ENCODE measurements at regions not wholly inside any gene's neighbourhood (a gene's known extent, or its start where the extent isn't known, plus 50 kb on each side); places are given as distances from the start of the nearest gene placed in this dataset.

GRCh38 chr4:180962268-180962667 lies 1280.9 kb upstream of the TENM3 start:
- no peak for DNase-seq (ENCODE audit: low read depth)
- TF ChIP-seq, protein P1, sequence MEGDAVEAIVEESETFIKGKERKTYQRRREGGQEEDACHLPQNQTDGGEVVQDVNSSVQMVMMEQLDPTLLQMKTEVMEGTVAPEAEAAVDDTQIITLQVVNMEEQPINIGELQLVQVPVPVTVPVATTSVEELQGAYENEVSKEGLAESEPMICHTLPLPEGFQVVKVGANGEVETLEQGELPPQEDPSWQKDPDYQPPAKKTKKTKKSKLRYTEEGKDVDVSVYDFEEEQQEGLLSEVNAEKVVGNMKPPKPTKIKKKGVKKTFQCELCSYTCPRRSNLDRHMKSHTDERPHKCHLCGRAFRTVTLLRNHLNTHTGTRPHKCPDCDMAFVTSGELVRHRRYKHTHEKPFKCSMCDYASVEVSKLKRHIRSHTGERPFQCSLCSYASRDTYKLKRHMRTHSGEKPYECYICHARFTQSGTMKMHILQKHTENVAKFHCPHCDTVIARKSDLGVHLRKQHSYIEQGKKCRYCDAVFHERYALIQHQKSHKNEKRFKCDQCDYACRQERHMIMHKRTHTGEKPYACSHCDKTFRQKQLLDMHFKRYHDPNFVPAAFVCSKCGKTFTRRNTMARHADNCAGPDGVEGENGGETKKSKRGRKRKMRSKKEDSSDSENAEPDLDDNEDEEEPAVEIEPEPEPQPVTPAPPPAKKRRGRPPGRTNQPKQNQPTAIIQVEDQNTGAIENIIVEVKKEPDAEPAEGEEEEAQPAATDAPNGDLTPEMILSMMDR (IDR thresholded peaks at IDR 0.05; ENCODE audit: insufficient read depth, low read depth, low read length), result no peak
- H3K4me3 ChIP-seq (ENCODE audit: low read depth, low read length), result no peak overlapping the region

GRCh38 chr4:180966312-180966711 lies 1276.9 kb upstream of the TENM3 start:
- DNase-seq (ENCODE audit: low read depth), result no peak
- H3K4me3 ChIP-seq (ENCODE audit: low read depth, low read length), result no peak overlapping the region
- TF ChIP-seq, protein P1 (IDR thresholded peaks at IDR 0.05; ENCODE audit: insufficient read depth, low read depth, low read length), result no peak

DNA sequence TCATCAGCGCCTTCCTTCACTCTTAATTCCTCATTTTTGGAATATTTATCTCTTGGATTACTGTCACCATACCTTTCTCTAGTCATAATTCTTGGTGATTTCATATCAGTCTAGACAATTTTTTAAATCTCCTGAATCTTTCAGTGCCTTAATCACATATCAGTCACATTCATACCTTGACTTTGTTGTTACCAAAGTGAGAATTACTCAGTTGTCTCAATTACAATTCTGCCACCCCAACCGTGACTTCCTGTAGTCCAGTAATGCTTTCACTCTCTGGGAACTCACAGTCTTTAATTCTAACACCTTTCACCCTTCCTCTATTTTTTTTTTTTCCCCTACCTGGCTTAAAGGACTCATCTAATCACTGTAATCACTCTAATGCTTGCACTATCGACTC lies 1275.3 kb upstream of the TENM3 start:
- TF ChIP-seq, protein P1 (IDR thresholded peaks at IDR 0.05; ENCODE audit: insufficient read depth, low read depth, low read length), result no peak
- H3K4me3 ChIP-seq (ENCODE audit: low read depth, low read length), result no peak overlapping the region
- DNase-seq (ENCODE audit: low read depth), result no peak

DNA sequence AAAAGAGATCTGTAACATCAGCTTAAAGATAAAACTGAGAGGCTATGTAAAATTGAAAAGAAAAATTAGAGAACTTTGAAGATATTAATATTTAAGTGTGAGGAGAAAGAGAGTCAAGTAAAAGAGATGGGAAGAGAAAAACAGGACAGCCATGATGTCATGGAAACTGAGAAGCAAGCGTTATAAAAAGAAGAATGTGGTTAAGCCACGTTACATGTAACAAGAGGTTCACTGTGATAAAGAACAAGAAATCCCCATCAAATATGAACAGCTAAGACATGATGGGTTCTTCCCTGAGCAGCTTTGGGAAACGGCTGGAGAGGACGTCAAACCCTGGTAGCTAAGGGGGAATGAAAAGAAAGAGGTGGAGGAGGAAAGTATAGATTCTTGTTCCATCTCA lies 1269.3 kb upstream of the TENM3 start:
- H3K4me3 ChIP-seq (ENCODE audit: low read depth, low read length), result no peak overlapping the region
- TF ChIP-seq, protein P1 (IDR thresholded peaks at IDR 0.05; ENCODE audit: insufficient read depth, low read depth, low read length), result no peak
- no peak for DNase-seq (ENCODE audit: low read depth)

- no peak overlapping the region for H3K4me3 ChIP-seq (ENCODE audit: low read depth, low read length)
- TF ChIP-seq, protein P1 (IDR thresholded peaks at IDR 0.05; ENCODE audit: insufficient read depth, low read depth, low read length), result no peak
- DNase-seq (ENCODE audit: low read depth), result no peak
Observed at GRCh38 chr4:180990931-180991330, 1252.3 kb upstream of the TENM3 start.

DNA sequence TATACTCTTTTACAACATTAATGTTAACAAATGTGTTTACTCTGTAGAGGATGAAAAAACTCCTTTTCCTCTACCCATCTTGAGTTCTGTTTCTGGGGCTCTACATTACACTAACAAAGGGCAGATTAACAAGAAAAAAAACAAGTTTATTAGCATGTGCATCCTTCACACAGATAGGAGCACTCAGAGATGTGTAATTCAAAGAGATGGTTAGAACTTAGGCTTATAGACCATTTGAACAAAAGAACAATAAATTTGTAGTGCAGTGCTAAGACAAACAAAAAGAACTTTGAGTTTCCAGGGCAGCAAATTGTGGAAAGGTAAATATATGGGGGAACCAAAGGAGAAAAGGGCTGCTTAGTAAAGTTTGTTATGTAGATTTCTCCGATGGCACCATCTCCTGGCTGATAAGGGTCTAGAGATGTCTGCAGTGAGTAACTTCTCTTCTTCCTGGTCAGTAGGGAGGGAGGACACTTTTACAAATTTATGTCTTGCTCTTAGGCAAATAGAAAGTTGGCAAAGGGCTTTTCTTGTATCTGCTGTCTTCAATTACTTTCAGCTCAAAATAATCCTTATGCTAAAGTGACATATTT lies 1249.9 kb upstream of the TENM3 start:
- TF ChIP-seq, protein P1 (IDR thresholded peaks at IDR 0.05; ENCODE audit: insufficient read depth, low read depth, low read length), result no peak
- no peak overlapping the region for H3K4me3 ChIP-seq (ENCODE audit: low read depth, low read length)
- no peak for DNase-seq (ENCODE audit: low read depth)

DNA sequence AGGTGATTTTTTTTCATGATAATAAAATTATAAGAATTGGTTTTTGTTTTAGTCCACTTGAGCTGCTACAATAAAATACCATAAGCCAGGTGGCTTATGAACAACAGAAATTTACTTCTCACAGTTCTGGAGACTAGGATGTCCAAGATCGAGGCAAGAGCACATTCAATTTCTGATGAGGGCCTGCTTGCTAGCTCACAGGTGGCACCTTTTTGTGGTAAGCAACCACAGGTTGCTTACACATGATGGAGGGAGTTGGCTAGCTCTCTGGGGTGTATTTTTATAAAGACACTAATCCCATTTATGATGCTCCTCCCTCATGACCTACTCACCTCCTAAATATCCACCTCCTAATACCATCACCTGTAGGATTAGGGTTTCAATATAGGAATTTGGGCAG lies 1248.5 kb upstream of the TENM3 start:
- no peak for DNase-seq (ENCODE audit: low read depth)
- TF ChIP-seq, protein P1 (IDR thresholded peaks at IDR 0.05; ENCODE audit: insufficient read depth, low read depth, low read length), result no peak
- no peak overlapping the region for H3K4me3 ChIP-seq (ENCODE audit: low read depth, low read length)
